Neural cell (in vitro differentiated cells): ENCODE measurements at regions not wholly inside any gene's neighbourhood (a gene's known extent, or its start where the extent isn't known, plus 50 kb on each side); places are given as distances from the start of the nearest gene placed in this dataset.

Experiments
- CTCF ChIP-seq: fragments of 450-650 bp; IDR thresholded peaks from 2 replicates; pipeline ENCODE4 v1.5.1; 2014; ENCODE audit warnings: antibody characterized with exemption, mild to moderate bottlenecking, moderate library complexity; ENCODE audit not compliant: poor library complexity, severe bottlenecking
- MXI1 ChIP-seq: fragments of 450-650 bp; conservative IDR thresholded peaks from 2 replicates; pipeline ENCODE4 v1.6.1; 2014; ENCODE audit warnings: antibody characterized with exemption, mild to moderate bottlenecking; ENCODE audit not compliant: poor library complexity, severe bottlenecking
- SMC3 ChIP-seq: fragments of 450-650 bp; conservative IDR thresholded peaks from 2 replicates; pipeline ENCODE4 v1.6.1; 2014; ENCODE audit warnings: antibody characterized with exemption, mild to moderate bottlenecking, moderate library complexity; ENCODE audit not compliant: poor library complexity

DNA sequence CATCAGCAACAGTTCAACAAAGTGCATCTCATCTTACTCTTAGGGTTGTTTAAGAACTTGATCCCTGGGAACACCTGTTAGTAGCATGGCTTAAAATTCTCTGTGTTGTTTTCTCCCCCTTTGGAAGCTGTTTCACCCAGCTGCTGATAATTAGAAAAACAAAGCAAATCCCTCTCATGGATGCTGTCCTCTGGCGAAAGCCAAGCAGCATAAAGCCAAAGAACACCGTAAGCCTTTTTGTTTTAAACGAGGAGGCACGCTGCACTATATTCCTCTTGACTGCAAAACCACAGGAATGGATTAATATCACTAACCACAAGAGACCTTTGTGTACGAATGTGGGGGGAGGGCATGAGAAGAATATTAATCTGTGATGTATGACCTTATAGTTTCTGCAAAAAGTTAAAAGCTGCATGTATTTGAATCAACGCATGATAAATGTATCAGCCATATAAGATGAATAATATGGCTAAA lies 923.2 kb downstream of the LTN1 start:
- TF ChIP-seq CTCF = no peak
- no peak for TF ChIP-seq SMC3
- no peak for TF ChIP-seq MXI1
